ENCODE measurements at regions not wholly inside any gene's neighbourhood (a gene's known extent, or its start where the extent isn't known, plus 50 kb on each side); places are given as distances from the start of the nearest gene placed in this dataset.

GRCh38 chr17:79495665-79496064 is 115.2 kb downstream of the RBFOX3 start:
- Histone ChIP-seq H3K4me1 (ENCODE audit: insufficient read depth, low read length) (no peaks in the 10 kb centered on the region), H4K20me1 (ENCODE audit: insufficient read depth, low read length) (no peaks in the 10 kb centered on the region), H3K9ac (ENCODE audit: low read depth, low read length) (no peak overlapping the region), H3K4me3 (ENCODE audit: low read depth in 1 of 2, low read length in 2 of 2) (no peak overlapping the region), H3K36me3 (ENCODE audit: insufficient read depth, low read length) (no peaks in the 10 kb centered on the region), H3K27ac (ENCODE audit: low read length) (no peak overlapping the region), H3K9me3 (ENCODE audit: insufficient read depth, low read length, severe bottlenecking) (no peaks in the 10 kb centered on the region), H3K79me2 (ENCODE audit: insufficient read depth, low read length) (no peaks in the 10 kb centered on the region), H2AFZ (ENCODE audit: low read depth, low read length) (no peak overlapping the region), H3K27me3 (ENCODE audit: insufficient read depth, low read length, poor library complexity) (no peaks in the 10 kb centered on the region), H3K4me2 (ENCODE audit: insufficient read depth, low read length) (no peak overlapping the region)
- DNase-seq (no peak), ATAC-seq (ENCODE audit: insufficient read depth, low read depth) (no peak)
- TF ChIP-seq EZH2 (IDR thresholded peaks at IDR 0.05; ENCODE audit: borderline replicate concordance, low read depth, low read length, severe bottlenecking) = no peak
- TF ChIP-seq, protein P1, sequence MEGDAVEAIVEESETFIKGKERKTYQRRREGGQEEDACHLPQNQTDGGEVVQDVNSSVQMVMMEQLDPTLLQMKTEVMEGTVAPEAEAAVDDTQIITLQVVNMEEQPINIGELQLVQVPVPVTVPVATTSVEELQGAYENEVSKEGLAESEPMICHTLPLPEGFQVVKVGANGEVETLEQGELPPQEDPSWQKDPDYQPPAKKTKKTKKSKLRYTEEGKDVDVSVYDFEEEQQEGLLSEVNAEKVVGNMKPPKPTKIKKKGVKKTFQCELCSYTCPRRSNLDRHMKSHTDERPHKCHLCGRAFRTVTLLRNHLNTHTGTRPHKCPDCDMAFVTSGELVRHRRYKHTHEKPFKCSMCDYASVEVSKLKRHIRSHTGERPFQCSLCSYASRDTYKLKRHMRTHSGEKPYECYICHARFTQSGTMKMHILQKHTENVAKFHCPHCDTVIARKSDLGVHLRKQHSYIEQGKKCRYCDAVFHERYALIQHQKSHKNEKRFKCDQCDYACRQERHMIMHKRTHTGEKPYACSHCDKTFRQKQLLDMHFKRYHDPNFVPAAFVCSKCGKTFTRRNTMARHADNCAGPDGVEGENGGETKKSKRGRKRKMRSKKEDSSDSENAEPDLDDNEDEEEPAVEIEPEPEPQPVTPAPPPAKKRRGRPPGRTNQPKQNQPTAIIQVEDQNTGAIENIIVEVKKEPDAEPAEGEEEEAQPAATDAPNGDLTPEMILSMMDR (IDR thresholded peaks at IDR 0.05; ENCODE audit: borderline replicate concordance, extremely low read depth, low read length, poor library complexity, severe bottlenecking) = no peak

DNA sequence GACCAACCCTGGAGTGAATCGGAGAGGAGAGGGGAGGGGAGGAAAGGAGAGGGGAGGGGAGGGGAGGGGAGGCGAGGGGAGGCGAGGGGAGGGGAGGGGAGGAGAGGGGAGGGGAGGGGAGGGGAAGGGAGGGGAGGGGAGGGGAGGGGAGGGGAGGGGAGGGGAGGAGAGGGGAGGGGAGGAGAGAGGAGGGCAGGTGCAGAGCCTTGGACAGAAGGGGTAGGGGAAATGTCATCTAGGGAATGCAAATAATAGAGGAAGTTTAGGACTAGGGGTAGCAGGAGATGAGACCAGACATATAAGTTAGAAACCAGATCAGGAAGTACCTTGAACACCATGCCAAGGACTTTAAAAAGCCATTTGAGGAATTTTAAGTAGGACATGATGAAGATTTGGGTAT is 119.8 kb downstream of the RBFOX3 start:
- no peak overlapping the region for H3K27ac ChIP-seq (ENCODE audit: low read length)
- H2AFZ ChIP-seq (ENCODE audit: low read depth, low read length) = no peak overlapping the region
- ATAC-seq (ENCODE audit: insufficient read depth, low read depth) (no peak), DNase-seq (no peak)
- peaks cover 10% of the 10 kb centered on the region for H3K27me3 ChIP-seq (ENCODE audit: insufficient read depth, low read length, poor library complexity)
- H3K4me2 ChIP-seq (ENCODE audit: insufficient read depth, low read length) = no peak overlapping the region
- H3K9me3 ChIP-seq (ENCODE audit: insufficient read depth, low read length, severe bottlenecking) = no peaks in the 10 kb centered on the region
- H4K20me1 ChIP-seq (ENCODE audit: insufficient read depth, low read length) = no peaks in the 10 kb centered on the region
- H3K79me2 ChIP-seq (ENCODE audit: insufficient read depth, low read length) = no peaks in the 10 kb centered on the region
- TF ChIP-seq EZH2 (IDR thresholded peaks at IDR 0.05; ENCODE audit: borderline replicate concordance, low read depth, low read length, severe bottlenecking) = no peak
- TF ChIP-seq, protein P1 (IDR thresholded peaks at IDR 0.05; ENCODE audit: borderline replicate concordance, extremely low read depth, low read length, poor library complexity, severe bottlenecking) = no peak
- no peaks in the 10 kb centered on the region for H3K4me1 ChIP-seq (ENCODE audit: insufficient read depth, low read length)
- no peak overlapping the region for H3K4me3 ChIP-seq (ENCODE audit: low read depth in 1 of 2, low read length in 2 of 2)
- no peak overlapping the region for H3K9ac ChIP-seq (ENCODE audit: low read depth, low read length)
- H3K36me3 ChIP-seq (ENCODE audit: insufficient read depth, low read length) = no peaks in the 10 kb centered on the region

GRCh38 chr17:79490530-79490929 is 120.3 kb downstream of the RBFOX3 start:
- Histone ChIP-seq H3K27ac (ENCODE audit: low read length) (no peak overlapping the region), H3K9me3 (ENCODE audit: insufficient read depth, low read length, severe bottlenecking) (no peaks in the 10 kb centered on the region), H4K20me1 (ENCODE audit: insufficient read depth, low read length) (no peaks in the 10 kb centered on the region), H3K9ac (ENCODE audit: low read depth, low read length) (no peak overlapping the region), H3K4me1 (ENCODE audit: insufficient read depth, low read length) (no peaks in the 10 kb centered on the region), H3K4me3 (ENCODE audit: low read depth in 1 of 2, low read length in 2 of 2) (no peak overlapping the region), H2AFZ (ENCODE audit: low read depth, low read length) (no peak overlapping the region), H3K4me2 (ENCODE audit: insufficient read depth, low read length) (no peak overlapping the region), H3K79me2 (ENCODE audit: insufficient read depth, low read length) (no peaks in the 10 kb centered on the region), H3K27me3 (ENCODE audit: insufficient read depth, low read length, poor library complexity) (peaks cover 12% of the 10 kb centered on the region), H3K36me3 (ENCODE audit: insufficient read depth, low read length) (no peaks in the 10 kb centered on the region)
- ATAC-seq (ENCODE audit: insufficient read depth, low read depth) (no peak), DNase-seq (no peak)
- no peak for TF ChIP-seq EZH2 (IDR thresholded peaks at IDR 0.05; ENCODE audit: borderline replicate concordance, low read depth, low read length, severe bottlenecking)
- TF ChIP-seq, protein P1 (IDR thresholded peaks at IDR 0.05; ENCODE audit: borderline replicate concordance, extremely low read depth, low read length, poor library complexity, severe bottlenecking) = no peak

DNA sequence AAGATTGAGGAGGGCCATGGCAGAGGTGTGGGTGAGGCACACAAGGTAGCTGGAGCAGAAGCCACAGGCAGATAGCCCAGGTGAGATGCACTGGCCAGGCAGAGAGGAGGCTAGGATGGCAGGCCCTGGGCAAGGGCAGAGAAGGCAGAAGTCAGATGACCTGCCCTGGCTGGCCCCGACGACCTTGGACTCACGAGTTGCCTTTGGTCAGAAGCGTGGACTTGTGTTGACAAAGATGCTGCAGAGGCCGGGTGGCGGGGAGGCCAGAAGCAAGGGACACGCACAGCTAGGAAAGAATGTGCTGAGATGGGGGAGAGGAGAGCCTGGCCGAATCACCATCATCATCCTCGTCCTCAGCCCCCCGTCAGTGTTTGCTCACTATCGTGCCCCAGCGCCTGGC is 123.7 kb downstream of the RBFOX3 start:
- Histone ChIP-seq H3K27ac (ENCODE audit: low read length) (no peak overlapping the region), H3K79me2 (ENCODE audit: insufficient read depth, low read length) (no peaks in the 10 kb centered on the region), H3K4me2 (ENCODE audit: insufficient read depth, low read length) (no peak overlapping the region), H3K9me3 (ENCODE audit: insufficient read depth, low read length, severe bottlenecking) (no peaks in the 10 kb centered on the region), H3K27me3 (ENCODE audit: insufficient read depth, low read length, poor library complexity) (peaks cover 20% of the 10 kb centered on the region), H2AFZ (ENCODE audit: low read depth, low read length) (no peak overlapping the region), H4K20me1 (ENCODE audit: insufficient read depth, low read length) (0 out of 2 replicates have a peak, but pooled peaks cover 3% of the 10 kb centered on the region), H3K4me3 (ENCODE audit: low read depth in 1 of 2, low read length in 2 of 2) (no peak overlapping the region), H3K4me1 (ENCODE audit: insufficient read depth, low read length) (no peaks in the 10 kb centered on the region), H3K9ac (ENCODE audit: low read depth, low read length) (no peak overlapping the region), H3K36me3 (ENCODE audit: insufficient read depth, low read length) (no peaks in the 10 kb centered on the region)
- TF ChIP-seq, protein P1 (IDR thresholded peaks at IDR 0.05; ENCODE audit: borderline replicate concordance, extremely low read depth, low read length, poor library complexity, severe bottlenecking) = no peak
- no peak for TF ChIP-seq EZH2 (IDR thresholded peaks at IDR 0.05; ENCODE audit: borderline replicate concordance, low read depth, low read length, severe bottlenecking)
- ATAC-seq (ENCODE audit: insufficient read depth, low read depth) (no peak), DNase-seq (no peak)

Measured in DND-41 (cell line).